HG03439 (cell line): ENCODE measurements at regions not wholly inside any gene's neighbourhood (a gene's known extent, or its start where the extent isn't known, plus 50 kb on each side); places are given as distances from the start of the nearest gene placed in this dataset.

Source experiments
- ATAC-seq: cut with Tn5 transposase; IDR thresholded peaks from one replicate; pipeline ENCODE4 v1.9.1; 2021; ENCODE audit warnings: mild to moderate bottlenecking, moderate library complexity; ENCODE audit not compliant: unreplicated experiment

- no peak for ATAC-seq
Observed at GRCh38 chr5:82855893-82856550, 221.2 kb downstream of the TMEM167A start.

DNA sequence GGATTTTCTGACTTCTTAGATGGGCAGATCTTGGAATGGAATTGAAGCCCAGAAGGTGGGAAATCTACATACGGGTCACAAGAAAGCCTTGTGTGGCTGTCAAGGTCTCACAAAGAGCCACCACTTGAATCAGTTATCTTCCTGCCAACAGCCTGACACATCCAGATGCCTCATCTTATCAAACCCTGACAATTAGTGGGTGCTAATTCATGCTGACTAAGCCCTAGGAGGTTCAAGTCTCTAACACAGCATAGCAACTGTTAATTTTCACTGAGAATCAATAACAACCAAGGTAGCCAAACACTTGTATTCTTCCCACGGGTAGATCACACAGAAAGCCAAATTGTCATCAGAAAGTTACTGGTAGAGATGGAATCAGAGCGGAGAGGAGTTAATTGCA, 222.2 kb downstream of the TMEM167A start:
- no peak for ATAC-seq

DNA sequence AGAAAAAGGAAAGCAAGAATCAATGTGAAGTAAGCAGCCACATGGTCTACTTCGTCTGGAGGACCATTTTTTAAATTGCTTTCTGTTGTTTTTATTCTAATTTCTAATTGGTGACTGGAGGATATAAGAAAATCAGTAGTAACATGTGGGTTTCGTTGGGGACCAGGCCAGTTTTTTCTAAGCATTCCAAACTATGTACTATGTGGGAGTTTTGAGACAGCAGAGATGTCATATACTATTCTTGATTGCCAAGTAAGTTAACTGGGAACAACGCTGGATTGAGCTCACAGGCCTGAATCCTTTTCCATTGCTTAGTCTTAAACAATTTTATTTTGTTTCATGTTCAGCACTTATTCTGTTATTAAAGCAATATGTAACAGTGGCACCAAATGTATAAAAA, 225.7 kb downstream of the TMEM167A start:
- no peak for ATAC-seq

GRCh38 chr5:82850393-82850792, 226.8 kb downstream of the TMEM167A start:
- no peak for ATAC-seq

GRCh38 chr5:82849885-82850284, 227.3 kb downstream of the TMEM167A start:
- ATAC-seq: no peak

DNA sequence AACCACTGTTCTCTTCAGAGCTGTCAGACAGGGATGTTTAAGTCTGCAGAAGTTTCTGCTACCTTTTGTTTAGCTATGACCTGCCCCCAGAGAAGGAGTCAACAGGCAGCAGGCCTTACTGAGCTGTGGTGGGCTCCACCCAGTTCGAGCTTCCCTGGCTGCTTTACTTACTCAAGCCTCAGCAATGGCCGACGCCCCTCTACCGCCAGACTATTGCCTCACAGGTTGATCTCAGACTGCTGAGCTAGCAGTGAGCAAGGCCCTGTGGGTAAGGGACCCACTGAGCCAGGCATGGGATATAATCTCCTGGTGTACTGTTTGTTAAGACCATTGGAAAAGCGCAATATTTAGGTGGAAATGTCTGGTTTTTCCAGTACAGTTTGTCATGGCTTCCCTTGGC, 229.6 kb downstream of the TMEM167A start:
- ATAC-seq: no peak

GRCh38 chr5:82839881-82840280, 237.3 kb downstream of the TMEM167A start:
- ATAC-seq: no peak

DNA sequence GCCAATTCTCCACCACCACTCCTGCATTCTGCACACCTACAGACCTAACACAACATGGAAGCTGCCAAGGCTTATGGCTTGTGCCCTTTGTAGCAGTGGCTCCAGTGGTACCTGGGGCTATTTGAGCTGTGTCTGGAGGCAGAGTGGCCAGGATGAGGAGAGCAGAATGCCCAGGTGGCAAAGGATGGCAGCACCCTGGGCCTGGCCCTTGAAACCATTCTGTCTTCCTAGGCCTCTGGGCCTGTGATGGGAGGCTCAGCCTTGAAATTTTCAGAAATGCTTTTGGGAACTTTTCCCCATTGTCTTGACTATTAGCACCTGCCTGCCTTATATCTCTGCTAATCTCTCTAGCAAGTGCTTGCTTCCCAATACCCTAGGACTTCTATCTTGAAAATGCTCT, 241.7 kb downstream of the TMEM167A start:
- no peak for ATAC-seq

DNA sequence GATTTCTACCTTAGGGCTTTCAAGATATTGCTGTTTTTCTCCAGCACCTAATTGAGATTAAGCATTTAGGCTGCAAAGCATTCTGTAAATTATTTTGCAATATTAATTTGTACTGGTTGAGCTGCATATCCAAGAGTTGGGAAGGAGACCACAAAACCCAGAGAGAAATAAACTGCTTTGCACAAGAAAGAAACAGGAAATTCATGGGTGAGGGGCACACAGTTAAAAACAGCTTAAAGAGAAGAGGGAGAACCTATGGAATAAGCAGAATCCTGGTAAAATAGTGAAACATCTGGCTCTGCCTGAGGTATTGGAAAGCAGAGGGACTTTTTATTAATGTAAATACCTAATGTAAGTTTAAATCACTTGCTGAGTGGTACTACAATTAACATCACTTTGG, 243.0 kb downstream of the TMEM167A start:
- ATAC-seq: no peak

DNA sequence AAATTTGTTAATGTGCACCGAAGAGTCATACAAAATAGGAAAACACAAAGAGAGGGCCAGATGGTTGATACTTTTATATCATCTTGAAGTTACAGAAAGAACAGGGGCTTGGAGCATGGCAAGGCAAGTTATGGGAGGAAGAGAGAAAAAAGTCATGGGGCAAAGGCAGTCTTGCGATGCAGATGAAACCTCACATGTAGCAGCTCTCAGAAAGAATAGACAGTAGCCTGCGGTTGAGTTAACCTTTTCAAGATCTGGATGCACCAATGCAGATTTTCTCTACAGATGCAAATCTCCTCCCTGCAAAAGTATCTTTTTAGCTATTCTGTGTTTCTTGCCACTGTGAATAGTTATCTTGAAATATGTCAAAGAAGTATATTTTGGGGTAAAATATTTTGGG, 243.9 kb downstream of the TMEM167A start:
- no peak for ATAC-seq

- no peak for ATAC-seq
Observed at GRCh38 chr5:82832445-82832844, 244.7 kb downstream of the TMEM167A start.

GRCh38 chr5:82828211-82828610, 249.0 kb downstream of the TMEM167A start:
- no peak for ATAC-seq

GRCh38 chr5:82827651-82828050, 249.5 kb downstream of the TMEM167A start:
- ATAC-seq: no peak

DNA sequence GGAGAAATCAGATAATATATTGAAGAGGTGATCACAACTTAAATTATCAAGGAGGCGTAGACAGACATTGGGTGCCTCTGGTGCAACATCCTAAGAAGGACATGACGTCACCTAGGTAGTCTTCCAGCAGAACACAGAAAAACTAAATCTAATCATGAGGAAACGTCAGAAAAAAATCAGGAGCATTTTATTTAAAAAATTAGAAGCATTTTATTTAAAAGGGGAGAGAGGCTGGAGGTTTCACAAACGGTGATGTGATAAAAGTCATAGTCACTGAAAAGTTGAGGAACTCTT, 254.6 kb downstream of the TMEM167A start:
- no peak for ATAC-seq

- no peak for ATAC-seq
Observed at GRCh38 chr5:82821846-82822633, 255.2 kb downstream of the TMEM167A start.

DNA sequence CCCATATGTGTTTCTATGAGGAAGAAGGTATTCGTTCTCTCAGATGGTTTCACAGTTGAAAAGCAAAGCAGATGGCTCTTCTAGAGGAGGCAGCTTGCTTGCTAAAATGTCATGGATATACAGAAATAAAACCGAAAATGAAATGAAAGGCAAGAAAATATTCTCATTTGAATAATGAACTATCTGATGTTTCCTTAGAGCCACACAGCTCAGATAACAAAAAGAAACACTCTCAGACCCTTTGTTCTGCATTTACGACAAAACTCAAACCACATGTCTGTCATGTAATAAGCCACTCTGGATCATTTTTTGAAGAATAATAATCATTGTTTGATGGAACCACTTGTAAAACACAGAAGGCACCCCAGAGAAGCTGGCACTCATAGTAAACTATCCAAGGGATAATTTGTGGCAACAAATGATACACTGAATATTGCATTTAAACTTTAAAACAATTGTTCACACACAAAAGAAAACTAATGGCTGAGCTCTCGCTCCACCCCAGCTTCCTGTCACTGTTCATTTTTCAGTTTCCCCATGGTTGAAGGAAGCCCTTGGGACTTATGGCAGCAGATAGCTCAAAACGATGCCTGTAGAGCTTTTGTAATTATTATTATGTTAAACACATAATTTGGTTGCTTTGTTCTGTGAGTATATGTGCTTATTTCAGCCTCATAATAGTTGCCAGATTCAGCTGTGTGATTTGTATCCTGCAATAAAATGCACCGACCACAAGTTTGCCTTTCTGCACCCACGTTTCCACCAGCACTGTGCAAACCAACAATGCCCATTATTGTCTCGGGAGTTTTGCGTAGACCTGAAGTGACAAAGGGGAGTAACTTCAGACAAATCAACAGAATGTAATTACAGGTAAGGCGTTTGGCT, 256.0 kb downstream of the TMEM167A start:
- ATAC-seq: peak; percentile 84

GRCh38 chr5:82820188-82820587, 257.0 kb downstream of the TMEM167A start:
- ATAC-seq: no peak

- no peak for ATAC-seq
Observed at GRCh38 chr5:82817897-82818676, 259.1 kb downstream of the TMEM167A start.

- ATAC-seq: no peak
Observed at GRCh38 chr5:82816926-82817325, 260.3 kb downstream of the TMEM167A start.

DNA sequence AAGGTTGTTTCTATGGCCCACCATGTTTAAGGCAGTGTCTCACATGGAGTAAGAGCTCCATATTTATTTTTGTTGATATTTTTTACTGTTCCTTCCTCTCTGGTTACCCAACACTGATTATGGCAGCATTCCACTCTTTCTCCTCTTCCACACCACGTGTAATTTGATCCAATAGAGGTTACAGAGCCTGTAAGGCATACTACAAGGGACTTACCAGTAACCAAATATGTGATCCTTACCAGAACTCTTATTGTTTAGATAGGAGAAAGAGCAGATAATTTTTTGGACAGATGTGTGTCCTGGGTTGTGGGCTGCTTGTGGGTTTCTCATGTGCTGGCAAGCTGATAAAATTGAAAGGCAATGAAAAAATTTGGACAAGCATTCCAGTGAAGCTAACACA, 261.3 kb downstream of the TMEM167A start:
- no peak for ATAC-seq

- ATAC-seq: no peak
Observed at GRCh38 chr5:82813861-82814260, 263.3 kb downstream of the TMEM167A start.
